ENCODE measurements at regions not wholly inside any gene's neighbourhood (a gene's known extent, or its start where the extent isn't known, plus 50 kb on each side); places are given as distances from the start of the nearest gene placed in this dataset.

DNA sequence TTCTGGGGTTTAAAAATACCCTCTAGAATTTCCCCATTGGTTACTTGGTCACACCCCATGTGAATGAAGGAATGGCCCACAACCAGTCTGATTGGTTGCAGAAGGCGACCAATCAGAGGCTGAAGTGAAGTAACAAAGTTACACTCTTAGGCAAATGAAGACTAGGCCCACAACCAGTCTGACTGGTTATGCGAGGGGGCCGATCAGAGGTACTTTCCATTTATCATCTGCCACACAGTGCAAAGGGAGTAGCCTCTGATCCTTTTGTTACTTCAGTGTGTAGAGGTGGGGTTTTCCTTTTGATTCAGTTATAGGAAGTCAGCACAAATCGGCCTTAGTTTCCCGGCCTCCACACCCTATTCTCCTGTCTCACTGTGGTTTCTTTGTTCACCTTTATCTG lies 61.2 kb upstream of the SGK1 start:
- H4K20me1 ChIP-seq (replicated peaks in 1 of 2; ENCODE audit: control insufficient read depth in 1 of 2, insufficient read depth in 2 of 2, low read length in 2 of 2) = no peaks in the 10 kb centered on the region
- H3K18ac ChIP-seq (ENCODE audit: extremely low read depth, low read length) = no peak overlapping the region
- no peaks in the 10 kb centered on the region for H3K36me3 ChIP-seq (ENCODE audit: control insufficient read depth in 2 of 4, insufficient read depth in 4 of 4, low read length in 3 of 4)
- no peak overlapping the region for H4K8ac ChIP-seq (ENCODE audit: extremely low read depth, insufficient read depth, low read length)
- no peaks in the 10 kb centered on the region for H3K27me3 ChIP-seq (replicated peaks in 1 of 4; ENCODE audit: control insufficient read depth in 3 of 4, extremely low read depth in 1 of 4, insufficient read depth in 3 of 4, low read length in 3 of 4)
- H3K4me1 ChIP-seq (replicated peaks in 1 of 4; ENCODE audit: control insufficient read depth in 3 of 4, insufficient read depth in 4 of 4, low read length in 3 of 4) = peaks cover 0 to 8% (median 5%) of the 10 kb centered on the region in 4 experiments; a peak in 5 of 7 replicates
- H2AK5ac ChIP-seq (ENCODE audit: low read depth, low read length) = no peak overlapping the region
- 0 out of 2 replicates have a peak overlapping the region, but pooled peaks have one; percentile 36 for H2AFZ ChIP-seq (ENCODE audit: low read length)
- FAIRE-seq = peak; percentile 93
- no peak overlapping the region for H2BK15ac ChIP-seq (ENCODE audit: low read length)
- H4K91ac ChIP-seq (replicated peaks; ENCODE audit: insufficient read length, low read length) = no peak overlapping the region
- H3K9ac ChIP-seq (replicated peaks in 1 of 4; ENCODE audit: extremely low read depth in 1 of 4, low read depth in 3 of 4, low read length in 3 of 4) = no peak overlapping the region
- no peak overlapping the region for H3K27ac ChIP-seq (ENCODE audit: low read depth, low read length)
- H4K5ac ChIP-seq (ENCODE audit: insufficient read length, low read depth, low read length) = no peak overlapping the region
- no peak overlapping the region for H3K4ac ChIP-seq (replicated peaks; ENCODE audit: insufficient read length, low read depth, low read length)
- H3K23ac ChIP-seq (ENCODE audit: insufficient read length) = no peak overlapping the region
- H3K4me2 ChIP-seq (ENCODE audit: insufficient read depth in 1 of 2, low read depth in 2 of 2, low read length in 2 of 2) = peak overlapping the region; percentile 30 to 44; a peak in 2 of 4 replicates
- peak; percentile 9 to 54 for DNase-seq (ENCODE audit: low read depth in 1 of 2, low spot score in 2 of 2)
- ChIA-PET CTCF (ENCODE audit: partially characterized antibody) (interaction anchor here (1.2 kb wide), 1 partner anchor 34 kb away, joined by 3 read pairs; no protein-coding TSS in a partner anchor), POLR2A (ENCODE audit: partially characterized antibody) (no interaction called here)
- H3K56ac ChIP-seq (replicated peaks; ENCODE audit: insufficient read length, low read depth, low read length) = no peak overlapping the region
- no peak overlapping the region for H2BK5ac ChIP-seq (ENCODE audit: low read depth, low read length)
- no peaks in the 10 kb centered on the region for H3K79me1 ChIP-seq (ENCODE audit: low read depth, low read length)
- no peak overlapping the region for H2BK12ac ChIP-seq (ENCODE audit: low read depth, low read length)
- H2BK120ac ChIP-seq (replicated peaks; ENCODE audit: low read depth, low read length) = no peak overlapping the region
- H3K14ac ChIP-seq (ENCODE audit: insufficient read length) = no peak overlapping the region
- no peak overlapping the region for H2BK20ac ChIP-seq (ENCODE audit: low read length)
- H3K4me3 ChIP-seq (ENCODE audit: extremely low read depth in 1 of 4, insufficient read depth in 2 of 4, low read depth in 3 of 4, low read length in 4 of 4) = peak overlapping the region in 1 of 4 experiments; percentile 32; a peak in 1 of 8 replicates
- no peaks in the 10 kb centered on the region for H3K9me3 ChIP-seq (ENCODE audit: insufficient read depth in 2 of 2, low read depth in 1 of 2, low read length in 1 of 2)
- no peaks in the 10 kb centered on the region for H3K79me2 ChIP-seq (ENCODE audit: control insufficient read depth in 1 of 2, insufficient read depth in 2 of 2, low read length in 2 of 2)
- H3K23me2 ChIP-seq (ENCODE audit: low read depth, low read length) = no peaks in the 10 kb centered on the region; the same call in 1 of the 2 replicates
- 84% methylated on average over 5 of the region's 5 CpGs; no CpG with 5 or more reads in 1 of the 2 experiments for WGBS, 2 experiments (ENCODE audit: extremely low coverage in 1 of 2, insufficient coverage in 1 of 2, insufficient read length in 1 of 2, insufficient replicate concordance in 2 of 2, low coverage in 1 of 2, low lambda C conversion rate in 2 of 2, missing lambda C conversion rate in 1 of 2)
- TF ChIP-seq NRF1 (IDR thresholded peaks at IDR 0.05; ENCODE audit: low read depth, low read length) (no peak), POU5F1 (IDR thresholded peaks at IDR 0.05; ENCODE audit: low read depth, low read length) (peak; percentile 79), EZH2 (IDR thresholded peaks at IDR 0.05; ENCODE audit: low read depth, low read length, severe bottlenecking) (no peak), KDM5A (IDR thresholded peaks at IDR 0.05; ENCODE audit: low read length) (no peak), POLR2AphosphoS5 (IDR thresholded peaks at IDR 0.05; ENCODE audit: low read depth, low read length) (no peak), HDAC2 (IDR thresholded peaks at IDR 0.05; ENCODE audit: borderline replicate concordance in 1 of 2, low read depth in 2 of 2, low read length in 2 of 2) (no peak), PHF8 (conservative IDR thresholded peaks at IDR 0.05; ENCODE audit: low read depth, low read length) (no peak), BCL11A (IDR thresholded peaks at IDR 0.05; ENCODE audit: low read depth in 2 of 2, low read length in 2 of 2) (no peak), SP1 (IDR thresholded peaks at IDR 0.05; ENCODE audit: low read depth, low read length) (peak; percentile 93)
- TF ChIP-seq, protein P1, sequence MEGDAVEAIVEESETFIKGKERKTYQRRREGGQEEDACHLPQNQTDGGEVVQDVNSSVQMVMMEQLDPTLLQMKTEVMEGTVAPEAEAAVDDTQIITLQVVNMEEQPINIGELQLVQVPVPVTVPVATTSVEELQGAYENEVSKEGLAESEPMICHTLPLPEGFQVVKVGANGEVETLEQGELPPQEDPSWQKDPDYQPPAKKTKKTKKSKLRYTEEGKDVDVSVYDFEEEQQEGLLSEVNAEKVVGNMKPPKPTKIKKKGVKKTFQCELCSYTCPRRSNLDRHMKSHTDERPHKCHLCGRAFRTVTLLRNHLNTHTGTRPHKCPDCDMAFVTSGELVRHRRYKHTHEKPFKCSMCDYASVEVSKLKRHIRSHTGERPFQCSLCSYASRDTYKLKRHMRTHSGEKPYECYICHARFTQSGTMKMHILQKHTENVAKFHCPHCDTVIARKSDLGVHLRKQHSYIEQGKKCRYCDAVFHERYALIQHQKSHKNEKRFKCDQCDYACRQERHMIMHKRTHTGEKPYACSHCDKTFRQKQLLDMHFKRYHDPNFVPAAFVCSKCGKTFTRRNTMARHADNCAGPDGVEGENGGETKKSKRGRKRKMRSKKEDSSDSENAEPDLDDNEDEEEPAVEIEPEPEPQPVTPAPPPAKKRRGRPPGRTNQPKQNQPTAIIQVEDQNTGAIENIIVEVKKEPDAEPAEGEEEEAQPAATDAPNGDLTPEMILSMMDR (IDR thresholded peaks at IDR 0.05; ENCODE audit: control extremely low read depth in 1 of 3, insufficient read depth in 1 of 3, low read depth in 1 of 3, low read length in 3 of 3) = no peak
- TF ChIP-seq, protein P2, sequence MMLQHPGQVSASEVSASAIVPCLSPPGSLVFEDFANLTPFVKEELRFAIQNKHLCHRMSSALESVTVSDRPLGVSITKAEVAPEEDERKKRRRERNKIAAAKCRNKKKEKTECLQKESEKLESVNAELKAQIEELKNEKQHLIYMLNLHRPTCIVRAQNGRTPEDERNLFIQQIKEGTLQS (IDR thresholded peaks at IDR 0.05; ENCODE audit: insufficient read depth, low read depth, low read length) = no peak
